HG02798 (cell line): ENCODE measurements at regions not wholly inside any gene's neighbourhood (a gene's known extent, or its start where the extent isn't known, plus 50 kb on each side); places are given as distances from the start of the nearest gene placed in this dataset.
"Not testable (repeated sequence)": the region's sequence is repeated elsewhere in the genome, so short reads cannot be mapped to it uniquely, and the experiment has no call there.

ENCODE experiments used
- ATAC-seq: cut with Tn5 transposase; IDR thresholded peaks from one replicate; pipeline ENCODE4 v1.9.1; 2021; ENCODE audit warnings: mild to moderate bottlenecking; ENCODE audit not compliant: unreplicated experiment, poor library complexity

DNA sequence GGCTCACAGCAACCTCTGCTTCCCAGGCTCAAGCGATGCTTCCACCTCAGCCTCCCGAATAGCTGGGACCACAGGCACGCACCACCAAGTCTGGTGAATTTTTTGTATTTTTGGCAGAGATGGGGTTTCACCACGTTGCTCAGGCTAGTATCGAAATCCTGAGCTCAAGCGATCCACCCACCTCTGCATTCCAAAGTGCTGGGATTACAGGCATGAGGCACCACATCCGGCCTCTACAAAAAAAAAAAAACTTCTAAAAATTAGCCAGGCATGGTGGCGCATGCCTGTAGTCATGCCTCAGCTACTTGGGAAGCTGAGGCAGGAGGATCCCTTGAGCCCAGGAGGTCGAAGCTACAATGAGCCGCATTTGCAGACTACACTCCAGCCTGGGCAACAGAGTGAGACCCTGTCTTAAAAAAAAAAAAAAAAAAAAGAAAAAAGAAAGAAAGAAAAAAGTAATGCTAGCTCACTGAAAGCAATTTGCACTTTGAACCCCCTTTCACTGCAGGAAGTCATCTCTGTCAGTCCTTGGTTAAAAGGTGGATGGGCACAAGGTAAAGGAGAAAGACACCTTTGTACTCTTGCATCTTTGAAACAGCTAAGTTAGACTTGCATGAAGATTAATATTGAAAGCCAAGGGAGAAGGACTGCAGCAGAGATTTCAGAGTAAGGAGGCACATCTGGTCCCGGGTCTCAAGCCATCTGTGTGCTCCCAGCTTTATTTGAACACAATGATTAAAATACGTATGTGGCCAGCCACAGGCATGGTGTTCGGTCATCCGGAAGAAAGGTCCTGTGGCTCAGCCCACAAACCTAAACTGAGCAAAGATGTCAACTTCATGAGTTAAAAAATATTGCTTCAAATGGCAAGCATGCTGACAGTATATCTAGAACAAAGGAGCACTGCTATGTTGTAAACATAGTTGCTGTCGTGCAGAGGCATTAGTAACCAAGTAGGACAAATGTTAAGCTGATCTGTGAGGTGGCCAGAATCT, 103.8 kb upstream of the HMGA2 start:
- ATAC-seq: no peak

DNA sequence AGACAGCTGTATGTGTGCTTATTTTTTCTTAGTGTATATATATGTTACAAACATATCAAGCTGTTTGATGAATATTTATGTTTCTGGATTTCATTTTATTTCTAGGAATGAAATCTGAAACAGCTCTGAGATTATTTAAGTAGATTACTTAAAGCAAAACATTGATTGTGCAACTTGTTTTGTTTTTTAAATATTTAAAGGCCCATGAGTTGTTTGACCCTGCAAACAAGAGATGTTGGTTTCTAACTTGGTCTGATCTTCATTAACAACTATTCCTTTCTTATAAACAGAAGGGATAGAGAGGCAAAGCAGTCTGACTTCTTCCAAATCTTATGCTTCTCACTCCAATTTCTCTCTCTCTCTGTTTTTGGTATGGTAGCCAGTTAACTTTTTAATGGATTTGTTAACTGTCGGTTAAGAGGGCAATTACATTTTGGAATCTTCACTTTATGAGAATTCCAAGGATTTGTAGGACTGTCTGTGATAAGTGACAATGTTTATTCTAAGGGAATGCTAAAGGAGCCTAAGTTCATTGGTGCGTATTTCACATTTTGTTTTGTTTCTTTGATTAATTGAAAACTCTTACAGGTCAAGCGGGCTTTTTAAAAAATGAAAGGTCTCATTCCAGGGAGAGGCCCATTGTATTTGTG, 102.6 kb upstream of the HMGA2 start:
- no peak for ATAC-seq

DNA sequence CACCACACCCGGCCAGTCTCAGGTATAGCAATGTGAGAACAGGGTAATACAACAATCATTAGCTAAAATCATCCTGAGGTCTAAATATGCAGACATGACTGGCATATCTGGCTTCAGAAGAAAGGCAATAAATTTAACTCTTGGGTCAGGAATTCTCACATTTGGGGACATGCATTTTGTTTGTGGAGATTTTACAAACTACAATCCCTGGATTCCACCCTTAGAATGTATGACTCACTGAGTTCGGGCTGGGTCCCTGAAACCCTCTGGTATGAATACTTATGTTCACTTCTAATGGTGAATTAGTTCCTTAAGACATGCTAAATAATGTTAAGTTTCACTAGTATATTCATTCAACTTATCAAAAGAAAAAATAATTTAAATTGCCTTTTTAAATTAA, 98.9 kb upstream of the HMGA2 start:
- no peak for ATAC-seq

DNA sequence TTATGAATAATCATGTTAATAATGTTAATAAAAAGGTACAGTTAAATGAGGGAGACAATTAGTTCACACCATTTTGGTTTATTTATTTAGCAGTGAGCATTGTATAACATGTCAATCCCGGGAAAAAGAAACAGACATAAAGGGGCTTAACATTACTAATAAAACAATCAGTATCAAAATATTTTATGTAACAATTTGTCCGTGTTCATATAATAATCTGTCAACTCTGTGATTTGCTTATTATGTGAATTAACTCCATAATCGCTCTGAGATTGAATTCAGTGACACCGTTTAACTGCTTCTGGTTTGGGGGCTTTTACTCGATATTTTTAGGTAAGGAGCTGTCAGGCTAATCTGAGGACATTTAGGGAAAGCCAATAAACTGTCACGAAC, 95.8 kb upstream of the HMGA2 start:
- ATAC-seq: no peak

DNA sequence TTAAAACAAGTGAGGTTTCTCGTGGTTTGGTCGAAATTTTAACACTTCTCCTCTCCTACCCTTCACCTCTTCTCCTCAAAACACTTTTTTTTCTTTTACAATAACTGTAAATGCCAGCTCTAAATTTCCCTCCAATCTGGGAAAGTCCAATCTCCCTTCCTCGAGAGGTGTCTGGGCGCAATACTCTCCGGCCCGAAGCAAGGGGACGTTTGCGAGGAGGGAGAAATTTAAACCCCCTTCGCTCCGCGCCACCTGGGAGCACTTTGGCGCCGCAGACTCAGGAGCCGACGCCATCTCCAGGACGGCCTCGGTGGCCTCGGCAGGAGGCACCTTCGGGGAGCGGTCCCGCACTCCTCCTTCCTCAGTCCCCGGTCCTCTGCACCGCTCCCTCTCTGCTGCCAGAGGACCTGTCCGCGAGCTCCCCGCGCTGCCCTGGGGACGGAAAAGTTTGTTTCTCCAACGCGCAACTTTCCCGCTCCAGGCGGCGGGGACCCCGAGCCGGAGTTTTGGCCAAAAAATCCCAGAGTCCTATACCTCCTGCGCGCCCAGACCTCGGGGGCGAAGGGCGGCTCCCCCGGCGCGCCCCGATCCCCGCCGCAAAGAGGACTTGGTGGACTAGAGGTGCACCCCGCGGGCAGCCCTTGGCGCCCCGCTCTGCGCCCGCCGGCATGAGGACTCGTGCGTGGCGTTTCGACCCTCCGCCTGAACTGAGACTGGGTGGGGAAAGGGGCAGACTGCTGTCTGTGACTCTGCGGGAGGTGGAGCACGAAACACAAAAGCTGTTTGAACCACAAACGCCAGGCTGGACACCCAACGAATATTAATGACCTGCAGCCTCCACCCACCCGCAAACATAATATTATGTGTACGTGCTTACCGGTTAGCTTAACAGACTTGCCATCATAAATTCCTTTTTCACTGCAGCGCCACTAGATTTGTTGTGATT, 95.2 kb upstream of the HMGA2 start:
- ATAC-seq: no peak

DNA sequence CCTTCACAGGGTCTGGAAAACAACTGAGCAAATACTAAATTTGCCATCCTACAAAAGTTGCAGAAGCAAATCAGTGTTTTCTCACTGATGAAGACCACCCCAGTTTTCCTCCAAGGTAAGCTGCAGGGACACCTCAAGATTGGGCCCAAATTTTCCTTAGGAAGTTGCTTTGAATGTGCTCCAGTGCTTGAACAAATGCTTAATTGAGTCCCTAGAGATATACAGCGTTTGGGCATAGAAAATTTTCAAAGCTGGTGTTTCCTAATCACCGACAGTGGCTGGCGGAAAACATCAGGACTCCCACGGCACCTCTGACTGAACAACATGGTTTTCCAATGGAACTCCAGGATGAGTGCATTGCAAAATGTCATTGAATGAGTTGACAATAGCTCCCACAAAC, 92.5 kb upstream of the HMGA2 start:
- no peak for ATAC-seq

DNA sequence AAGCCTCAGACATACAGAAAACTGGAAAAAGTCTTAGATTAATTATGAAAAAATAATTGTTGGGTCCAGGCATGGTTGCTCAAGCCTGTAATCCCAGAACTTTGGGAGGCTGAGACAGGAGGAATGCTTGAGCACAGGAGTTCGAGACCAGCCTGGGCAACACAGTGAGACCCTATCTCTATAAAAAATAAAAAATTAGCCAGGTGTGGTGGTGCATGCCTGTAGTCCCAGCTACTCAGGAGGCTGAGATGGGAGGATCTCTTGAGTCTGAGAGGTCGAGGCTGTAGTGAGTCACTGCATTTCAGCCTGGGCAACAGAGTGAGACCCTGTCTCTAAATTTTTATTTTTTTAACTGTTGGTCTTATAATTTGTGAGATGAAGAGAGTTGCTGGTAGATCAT, 90.6 kb upstream of the HMGA2 start:
- ATAC-seq: not testable (repeated sequence)

DNA sequence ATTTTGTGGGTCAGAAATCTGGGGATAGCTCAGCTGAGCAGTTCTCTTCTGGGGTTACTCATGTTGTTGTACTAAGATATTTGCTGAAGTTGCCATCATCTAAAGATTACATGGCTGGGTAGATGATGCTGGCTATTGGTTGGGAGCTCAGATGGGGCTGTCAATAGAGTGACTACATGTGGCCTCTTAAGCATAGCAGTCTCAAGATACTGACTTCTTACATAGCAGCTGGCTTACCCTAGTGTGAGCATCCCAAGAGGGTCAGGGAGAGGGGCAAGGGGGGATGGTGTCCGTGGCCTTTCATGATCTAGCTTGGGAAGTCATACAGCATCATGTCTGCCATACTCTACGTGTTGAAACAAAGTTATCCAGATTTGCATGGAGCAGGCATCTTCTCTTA, 90.1 kb upstream of the HMGA2 start:
- ATAC-seq: no peak

DNA sequence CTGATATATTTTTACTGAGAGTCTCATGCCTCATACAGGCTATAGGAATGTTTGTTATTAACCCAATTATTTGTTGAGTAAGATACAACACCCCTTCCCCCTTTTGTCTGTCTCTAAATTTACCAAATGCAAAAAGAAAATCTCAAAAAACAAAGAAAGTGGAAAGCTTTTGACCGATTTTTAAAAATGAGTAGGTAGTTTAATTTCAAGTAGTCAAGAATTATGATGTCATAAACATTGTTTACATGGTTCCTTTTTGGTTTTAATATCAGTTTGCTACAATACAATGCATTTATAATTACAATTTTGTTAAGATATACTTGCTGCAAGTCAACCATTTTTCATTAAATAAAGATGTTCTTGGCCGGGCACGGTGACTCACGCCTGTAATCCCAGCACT, 84.7 kb upstream of the HMGA2 start:
- ATAC-seq: no peak

DNA sequence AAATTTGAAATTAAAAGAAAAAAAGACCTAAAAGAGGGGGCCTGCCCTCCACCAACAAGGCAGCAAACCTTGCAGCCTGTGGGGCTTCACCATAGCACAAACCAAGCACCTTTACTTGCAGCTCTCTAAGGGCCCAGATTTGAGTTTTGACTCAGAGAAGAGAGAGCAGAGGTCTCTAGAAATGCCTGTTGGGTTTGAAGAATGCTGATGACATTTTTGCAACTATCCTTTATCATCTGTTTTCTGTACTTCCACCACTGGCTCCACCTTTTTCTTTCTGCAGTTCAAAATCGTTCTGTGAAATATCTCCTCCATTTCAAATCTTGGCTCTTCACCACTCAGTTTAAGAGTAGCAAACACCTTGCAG, 83.8 kb upstream of the HMGA2 start:
- no peak for ATAC-seq

DNA sequence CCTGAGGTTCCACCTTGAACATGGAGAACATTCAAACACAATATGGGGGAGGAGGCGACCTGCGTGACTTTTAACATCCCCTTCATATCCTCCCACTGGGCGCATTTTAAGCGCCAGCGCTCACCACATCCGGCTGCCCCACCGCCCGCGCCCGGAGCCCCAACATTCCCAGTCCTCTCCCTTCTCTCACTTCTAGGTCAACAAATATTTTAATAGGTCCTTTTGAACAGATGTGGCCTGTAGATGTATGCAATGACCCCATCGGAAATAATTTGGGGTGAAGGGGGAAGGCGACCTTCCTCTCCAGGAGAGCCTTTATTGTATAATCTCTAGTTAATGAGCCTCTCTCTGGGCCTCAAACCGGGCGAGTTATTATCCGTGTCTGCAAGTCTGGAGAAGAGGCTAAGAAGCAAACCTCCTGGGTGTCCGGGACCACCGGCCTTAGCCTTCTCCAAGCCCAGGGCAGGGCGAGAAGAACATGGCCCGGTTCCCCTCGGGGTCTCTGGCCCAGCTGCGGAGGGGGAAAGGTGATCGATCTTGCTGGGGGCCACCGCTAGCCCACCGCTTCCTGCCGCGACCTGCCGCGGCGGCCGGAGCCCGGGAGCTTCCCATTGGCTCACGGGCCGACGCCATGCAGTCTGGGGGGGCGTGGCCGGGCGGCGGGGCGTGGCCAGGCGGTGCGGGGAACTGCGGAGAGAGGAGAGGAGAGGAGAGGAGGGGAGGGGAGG, 83.2 kb upstream of the HMGA2 start:
- peak; percentile 80 for ATAC-seq

DNA sequence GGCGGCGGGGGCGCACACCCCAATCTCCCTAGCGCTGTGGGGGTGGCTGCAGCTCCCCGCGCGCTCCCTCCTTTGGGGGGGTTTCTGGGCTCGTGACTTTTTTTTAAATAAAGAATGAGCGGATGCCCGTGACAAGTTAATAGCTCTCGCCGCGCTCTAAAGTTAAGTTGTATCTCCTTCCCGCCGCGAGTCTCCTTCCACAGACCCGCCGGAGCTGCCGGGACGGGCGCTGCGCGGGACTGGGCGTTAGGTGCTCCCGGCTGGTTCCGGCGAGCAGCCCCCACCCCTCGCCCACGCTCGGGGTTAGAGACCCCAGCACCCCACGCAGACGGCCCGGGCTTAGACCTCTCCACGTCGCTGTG, 82.6 kb upstream of the HMGA2 start:
- peak; percentile 28 for ATAC-seq

DNA sequence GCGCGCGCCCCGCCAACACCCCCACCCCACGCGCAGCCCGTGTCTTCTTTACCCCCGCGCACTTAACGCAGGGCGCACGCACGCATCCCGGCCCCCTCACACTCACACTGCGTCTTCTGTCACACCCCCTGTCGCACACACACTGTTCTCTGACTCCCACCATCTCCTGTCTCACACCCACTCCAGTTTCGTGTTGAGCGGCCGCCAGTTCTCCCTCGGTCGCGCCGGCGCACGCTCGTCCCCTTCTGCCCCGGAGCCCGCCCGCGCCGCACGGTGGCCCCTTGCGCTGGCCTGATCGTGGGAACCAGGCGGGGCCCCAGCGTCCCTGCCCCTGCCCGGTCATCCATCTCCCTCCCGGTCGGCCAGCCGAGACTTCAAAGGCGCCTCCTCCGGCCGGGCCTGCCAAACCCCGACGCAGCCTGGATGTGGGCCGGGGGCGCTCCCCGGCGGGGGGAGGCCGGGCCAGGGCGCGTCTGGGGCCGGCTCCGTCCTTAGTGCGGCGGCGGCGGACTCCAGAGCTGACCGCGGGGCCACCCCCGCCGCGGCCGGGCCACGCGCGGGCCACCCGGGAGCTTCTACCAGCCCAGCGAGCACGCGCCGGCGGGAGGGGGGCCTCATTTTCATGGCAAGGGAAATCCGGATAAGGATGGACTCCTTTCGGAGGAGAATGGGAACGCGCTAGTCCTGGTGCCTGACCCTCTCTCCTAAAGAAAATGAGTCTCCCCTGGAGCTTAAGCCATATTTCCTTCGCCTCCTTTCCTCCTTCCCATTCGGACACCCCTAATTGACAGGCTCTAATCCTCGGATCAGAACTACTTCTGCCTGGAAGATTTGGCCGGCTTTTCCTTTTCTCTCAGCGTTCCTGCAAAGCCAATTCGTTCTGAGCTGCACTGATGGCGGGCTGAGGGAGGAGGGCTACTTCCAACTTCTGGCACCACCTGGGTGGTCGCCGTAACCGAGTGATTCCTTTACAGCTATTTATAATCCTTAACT, 82.0 kb upstream of the HMGA2 start:
- ATAC-seq: peak; percentile 36

DNA sequence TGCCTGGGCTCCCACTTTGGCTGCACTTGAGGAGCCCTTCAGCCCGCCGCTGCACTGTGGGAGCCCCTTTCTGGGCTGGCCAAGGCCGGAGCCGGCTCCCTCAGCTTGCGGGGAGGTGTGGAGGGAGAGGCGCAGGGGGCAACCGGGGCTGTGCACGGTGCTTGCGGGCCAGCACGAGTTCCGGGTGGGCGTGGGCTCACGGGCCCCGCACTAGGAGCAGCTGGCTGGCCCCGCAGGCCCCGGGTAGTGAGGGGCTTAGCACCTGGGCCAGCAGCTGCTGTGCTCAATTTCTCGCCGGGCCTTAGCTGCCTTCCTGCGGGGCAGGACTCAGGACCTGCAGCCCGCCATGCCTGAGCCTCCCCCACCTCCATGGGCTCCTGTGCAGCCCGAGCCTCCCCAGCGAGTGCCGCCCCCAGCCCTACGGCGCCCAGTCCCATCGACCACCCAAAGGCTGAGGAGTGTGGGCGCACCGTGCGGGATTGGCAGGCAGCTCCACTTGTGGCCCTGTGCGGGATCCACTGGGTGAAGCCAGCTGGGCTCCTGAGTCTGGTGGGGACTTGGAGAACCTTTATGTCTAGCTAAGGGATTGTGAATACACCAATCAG, 79.9 kb upstream of the HMGA2 start:
- ATAC-seq: not testable (repeated sequence)

DNA sequence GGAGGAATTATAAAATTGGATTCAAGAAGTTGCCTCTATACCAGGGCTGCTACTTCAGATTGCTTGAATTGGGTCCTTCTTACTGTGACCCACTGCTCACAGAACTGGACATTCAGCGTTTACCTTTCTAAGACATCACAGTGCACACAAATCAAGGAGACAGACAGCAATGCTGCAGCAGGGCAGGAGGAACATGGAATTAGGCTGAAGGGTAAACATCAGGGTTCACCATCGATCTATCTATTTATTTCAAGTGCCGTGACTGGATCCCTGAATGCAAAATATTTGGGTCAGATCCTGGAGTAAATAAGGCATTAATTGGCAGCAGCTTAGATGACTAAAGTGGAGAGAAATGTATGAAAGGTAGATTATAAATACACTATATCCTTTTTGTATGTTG, 76.9 kb upstream of the HMGA2 start:
- ATAC-seq: no peak

DNA sequence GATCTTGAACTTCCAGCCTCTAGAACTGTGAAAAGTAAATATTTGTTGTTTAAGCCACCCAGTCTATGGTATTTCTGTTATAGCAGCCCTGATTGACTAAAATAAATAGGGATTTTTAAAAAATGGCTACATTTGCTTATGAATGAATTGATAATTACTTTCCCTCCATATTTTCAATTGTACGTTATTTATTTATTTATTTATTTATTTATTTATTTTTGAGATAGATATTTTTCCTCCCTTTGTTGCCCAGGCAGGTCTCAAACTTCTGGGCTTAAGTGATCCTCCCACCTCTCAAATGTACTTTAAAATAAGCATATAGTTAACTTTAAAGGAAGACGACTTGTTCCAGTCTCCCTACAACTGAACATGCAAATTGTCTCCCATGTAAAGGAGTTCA, 76.0 kb upstream of the HMGA2 start:
- ATAC-seq: no peak

DNA sequence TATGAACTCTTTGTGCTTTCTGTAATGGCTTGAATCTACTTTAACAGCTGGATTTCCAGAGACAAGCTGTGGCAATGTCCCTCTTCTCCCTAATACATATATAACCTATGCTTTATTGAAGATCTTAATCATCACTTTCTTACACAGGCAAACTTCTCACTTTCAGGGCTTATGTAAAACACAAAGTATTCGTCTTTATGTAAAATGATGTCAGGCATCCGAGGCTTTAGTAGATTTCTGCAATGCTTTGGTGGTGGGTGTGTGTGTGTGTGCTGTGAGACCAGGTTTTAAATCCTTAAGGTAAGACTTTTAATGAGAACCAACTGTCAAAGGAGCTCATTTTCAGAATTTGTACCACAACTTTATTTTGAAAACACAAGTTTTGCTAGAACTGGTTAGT, 70.0 kb upstream of the HMGA2 start:
- ATAC-seq: no peak

DNA sequence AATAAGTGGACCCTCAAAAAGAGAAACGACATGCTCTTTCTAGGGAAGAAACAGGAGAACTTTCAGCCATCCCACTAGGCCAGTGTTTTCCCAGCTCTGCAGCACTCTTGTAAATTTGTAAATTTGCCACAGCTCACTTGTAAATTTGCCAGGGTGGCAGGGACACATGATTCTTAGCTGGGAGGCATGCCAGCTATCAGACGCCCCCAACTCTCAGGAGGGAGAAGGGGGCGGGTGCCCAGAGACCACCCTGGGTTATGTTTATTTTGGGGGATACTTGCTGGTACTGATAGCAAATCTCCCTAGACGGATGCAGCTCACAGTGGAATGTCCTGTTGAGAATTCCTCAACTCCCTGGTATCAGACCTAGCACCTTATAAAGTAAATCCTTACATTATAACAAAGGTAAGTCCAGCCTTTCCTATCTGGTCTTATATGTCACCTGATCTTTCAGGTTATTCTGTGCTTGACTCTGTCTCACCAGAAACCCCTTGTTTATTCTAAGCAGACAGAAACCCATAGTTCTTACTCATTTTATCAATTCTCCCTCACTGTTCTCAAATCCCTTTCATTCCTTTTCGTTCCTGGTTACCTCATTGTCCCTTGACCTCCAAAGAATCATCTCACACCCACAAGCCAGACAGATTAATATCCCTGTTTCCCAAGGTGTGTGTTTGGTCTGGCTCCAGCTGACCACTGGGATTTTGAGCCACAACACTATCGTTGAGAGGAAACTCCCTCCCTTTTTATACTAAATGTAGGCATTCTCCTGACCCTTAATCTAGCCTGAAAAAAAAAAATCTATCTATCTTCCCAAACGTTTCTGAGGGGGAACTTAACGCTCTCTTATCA, 69.3 kb upstream of the HMGA2 start:
- ATAC-seq: no peak
